ENCODE measurements at regions not wholly inside any gene's neighbourhood (a gene's known extent, or its start where the extent isn't known, plus 50 kb on each side); places are given as distances from the start of the nearest gene placed in this dataset.
"Not testable (repeated sequence)": the region's sequence is repeated elsewhere in the genome, so short reads cannot be mapped to it uniquely, and the experiment has no call there.

GRCh38 chr1:206326159-206326939 lies 123.0 kb downstream of the SRGAP2 start:
- H3K36me3 ChIP-seq; H3K27ac ChIP-seq; intact Hi-C loops (cut with DNase I); H3K4me1 ChIP-seq; H3K27me3 ChIP-seq; H3K9me3 ChIP-seq; H3K4me3 ChIP-seq; DNase-seq: not testable (repeated sequence)
- peak; percentile 35 for ATAC-seq

- DNase-seq; H3K4me3 ChIP-seq; H3K27me3 ChIP-seq; H3K9me3 ChIP-seq; H3K36me3 ChIP-seq; ATAC-seq; H3K4me1 ChIP-seq; intact Hi-C loops (cut with DNase I); H3K27ac ChIP-seq: not testable (repeated sequence)
Measured at GRCh38 chr1:206331597-206331996, 128.3 kb downstream of the SRGAP2 start.

- H3K4me1 ChIP-seq; DNase-seq; intact Hi-C loops (cut with DNase I); H3K27ac ChIP-seq; H3K36me3 ChIP-seq; ATAC-seq; H3K9me3 ChIP-seq; H3K27me3 ChIP-seq; H3K4me3 ChIP-seq: not testable (repeated sequence)
Measured at GRCh38 chr1:206333316-206333715, 130.0 kb downstream of the SRGAP2 start.

GRCh38 chr1:206333897-206334296 lies 130.6 kb downstream of the SRGAP2 start:
- H3K4me1 ChIP-seq; H3K27ac ChIP-seq; DNase-seq; H3K36me3 ChIP-seq; ATAC-seq; H3K27me3 ChIP-seq; intact Hi-C loops (cut with DNase I); H3K9me3 ChIP-seq; H3K4me3 ChIP-seq: not testable (repeated sequence)

- ATAC-seq = peak; percentile 62
- H3K4me3 ChIP-seq; DNase-seq; intact Hi-C loops (cut with DNase I); H3K4me1 ChIP-seq; H3K36me3 ChIP-seq; H3K9me3 ChIP-seq; H3K27ac ChIP-seq; H3K27me3 ChIP-seq: not testable (repeated sequence)
Measured at GRCh38 chr1:206334481-206334880, 131.1 kb downstream of the SRGAP2 start.

- H3K4me1 ChIP-seq; ATAC-seq; H3K36me3 ChIP-seq; H3K4me3 ChIP-seq; H3K27ac ChIP-seq; intact Hi-C loops (cut with DNase I); H3K27me3 ChIP-seq; DNase-seq; H3K9me3 ChIP-seq: not testable (repeated sequence)
Measured at GRCh38 chr1:206335162-206335561, 131.8 kb downstream of the SRGAP2 start.

- ATAC-seq = peak; percentile 52
Measured at GRCh38 chr1:206335875-206336846, 132.8 kb downstream of the SRGAP2 start.

GRCh38 chr1:206337024-206337423 lies 133.3 kb upstream of the IKBKE start:
- intact Hi-C loops (cut with DNase I); DNase-seq; H3K9me3 ChIP-seq; H3K36me3 ChIP-seq; H3K27ac ChIP-seq; H3K4me1 ChIP-seq; H3K27me3 ChIP-seq; H3K4me3 ChIP-seq: not testable (repeated sequence)
- ATAC-seq = peak; percentile 54

More at GRCh38 chr1:206335875-206336846, 132.8 kb downstream of the SRGAP2 start:
- H3K27ac ChIP-seq; H3K27me3 ChIP-seq; DNase-seq; H3K4me1 ChIP-seq; H3K36me3 ChIP-seq; H3K9me3 ChIP-seq; H3K4me3 ChIP-seq; intact Hi-C loops (cut with DNase I): not testable (repeated sequence)

- H3K27ac ChIP-seq; H3K36me3 ChIP-seq; H3K27me3 ChIP-seq; DNase-seq; H3K4me1 ChIP-seq; H3K9me3 ChIP-seq; intact Hi-C loops (cut with DNase I); ATAC-seq; H3K4me3 ChIP-seq: not testable (repeated sequence)
Measured at GRCh38 chr1:206350493-206351275, 119.6 kb upstream of the IKBKE start.

GRCh38 chr1:206351276-206352052 lies 118.8 kb upstream of the IKBKE start:
- DNase-seq; intact Hi-C loops (cut with DNase I); H3K4me1 ChIP-seq; H3K36me3 ChIP-seq; H3K4me3 ChIP-seq; H3K9me3 ChIP-seq; H3K27ac ChIP-seq; ATAC-seq; H3K27me3 ChIP-seq: not testable (repeated sequence)

GRCh38 chr1:206356310-206356709 lies 114.0 kb upstream of the IKBKE start:
- DNase-seq; intact Hi-C loops (cut with DNase I); H3K27me3 ChIP-seq; ATAC-seq; H3K36me3 ChIP-seq; H3K4me1 ChIP-seq; H3K9me3 ChIP-seq; H3K27ac ChIP-seq; H3K4me3 ChIP-seq: not testable (repeated sequence)

- H3K4me1 ChIP-seq; H3K36me3 ChIP-seq; DNase-seq; H3K9me3 ChIP-seq; H3K27me3 ChIP-seq; H3K4me3 ChIP-seq; H3K27ac ChIP-seq; intact Hi-C loops (cut with DNase I): not testable (repeated sequence)
- peak; percentile 55 for ATAC-seq
Measured at GRCh38 chr1:206357962-206358361, 112.3 kb upstream of the IKBKE start.

- H3K36me3 ChIP-seq; H3K4me3 ChIP-seq; ATAC-seq; H3K27me3 ChIP-seq; DNase-seq; intact Hi-C loops (cut with DNase I); H3K4me1 ChIP-seq; H3K9me3 ChIP-seq; H3K27ac ChIP-seq: not testable (repeated sequence)
Measured at GRCh38 chr1:206358771-206359170, 111.5 kb upstream of the IKBKE start.
